ENCODE measurements at regions not wholly inside any gene's neighbourhood (a gene's known extent, or its start where the extent isn't known, plus 50 kb on each side); places are given as distances from the start of the nearest gene placed in this dataset.

- no peak for TF ChIP-seq SIN3A (IDR thresholded peaks at IDR 0.05; ENCODE audit: low read depth, low read length)
- Histone ChIP-seq H3K4me3 (no peak overlapping the region), H3K9ac (ENCODE audit: control insufficient read depth, insufficient read depth, low read length) (no peak overlapping the region), H3K4me2 (ENCODE audit: control insufficient read depth, insufficient read depth) (no peak overlapping the region), H3K36me3 (ENCODE audit: control insufficient read depth in 2 of 2, insufficient read depth in 2 of 2, low read length in 1 of 2) (no peaks in the 10 kb centered on the region), H2AFZ (ENCODE audit: control insufficient read depth, low read depth, low read length) (no peak overlapping the region), H3K9me3 (replicated peaks; ENCODE audit: control insufficient read depth, insufficient read depth, low read length) (no peaks in the 10 kb centered on the region), H3K79me2 (ENCODE audit: control insufficient read depth, insufficient read depth, low read length) (no peaks in the 10 kb centered on the region), H3K27me3 (replicated peaks in 1 of 2; ENCODE audit: control insufficient read depth in 2 of 2, insufficient read depth in 2 of 2, low read length in 1 of 2) (no peaks in the 10 kb centered on the region), H3K4me1 (ENCODE audit: control insufficient read depth, insufficient read depth, low read length) (no peaks in the 10 kb centered on the region), H4K20me1 (ENCODE audit: control insufficient read depth, insufficient read depth) (no peaks in the 10 kb centered on the region), H3K27ac (ENCODE audit: control insufficient read depth, insufficient read depth) (no peak overlapping the region)
- RAD21 ChIA-PET (ENCODE audit: unreplicated experiment), result no interaction called here
- DNase-seq (ENCODE audit: low read depth, low spot score) (no peak), ATAC-seq (no peak), FAIRE-seq (no peak)
- BruUV-seq (replicated peaks), result no TSS peak
- POLR2A ChIA-PET, result no interaction called here
- CTCF ChIA-PET, result no interaction called here
- intact Hi-C loops (cut with micrococcal nuclease; ENCODE audit: unreplicated experiment) (no loop called here), in situ Hi-C loops (cut with MboI) (no loop called here)
- SMC1A ChIA-PET (ENCODE audit: uncharacterized antibody, unreplicated experiment), result interaction anchor here (0.8 to 1.1 kb wide), 2 partner anchors 8 to 9 kb away, joined by 3 read pairs; no protein-coding TSS in a partner anchor
Observed at GRCh38 chr1:82560566-82560965, 759.8 kb downstream of the ADGRL2 start.

GRCh38 chr1:82555501-82555900, 754.8 kb downstream of the ADGRL2 start:
- RAD21 ChIA-PET (ENCODE audit: unreplicated experiment), result no interaction called here
- no peak overlapping the region for H3K27ac ChIP-seq (ENCODE audit: control insufficient read depth, insufficient read depth)
- SMC1A ChIA-PET (ENCODE audit: uncharacterized antibody, unreplicated experiment), result no interaction called here
- no TSS peak for BruUV-seq (replicated peaks)
- in situ Hi-C loops (cut with MboI) (no loop called here), intact Hi-C loops (cut with micrococcal nuclease; ENCODE audit: unreplicated experiment) (no loop called here)
- H3K4me1 ChIP-seq (ENCODE audit: control insufficient read depth, insufficient read depth, low read length), result no peaks in the 10 kb centered on the region
- H3K4me2 ChIP-seq (ENCODE audit: control insufficient read depth, insufficient read depth), result no peak overlapping the region
- ATAC-seq (no peak), FAIRE-seq (no peak), DNase-seq (ENCODE audit: low read depth, low spot score) (no peak)
- CTCF ChIA-PET, result no interaction called here
- H3K9ac ChIP-seq (ENCODE audit: control insufficient read depth, insufficient read depth, low read length), result no peak overlapping the region
- no peaks in the 10 kb centered on the region for H3K36me3 ChIP-seq (ENCODE audit: control insufficient read depth in 2 of 2, insufficient read depth in 2 of 2, low read length in 1 of 2)
- no peaks in the 10 kb centered on the region for H3K27me3 ChIP-seq (replicated peaks in 1 of 2; ENCODE audit: control insufficient read depth in 2 of 2, insufficient read depth in 2 of 2, low read length in 1 of 2)
- no peaks in the 10 kb centered on the region for H4K20me1 ChIP-seq (ENCODE audit: control insufficient read depth, insufficient read depth)
- H2AFZ ChIP-seq (ENCODE audit: control insufficient read depth, low read depth, low read length), result no peak overlapping the region
- TF ChIP-seq BHLHE40 (IDR thresholded peaks at IDR 0.05; ENCODE audit: borderline replicate concordance in 1 of 2, low read depth in 2 of 2, low read length in 1 of 2) (no peak), FOS (IDR thresholded peaks at IDR 0.05; ENCODE audit: borderline replicate concordance, extremely low read depth, insufficient read length) (no peak), USF1 (IDR thresholded peaks at IDR 0.05; ENCODE audit: borderline replicate concordance, extremely low read length, insufficient read depth, low read depth, low read length) (no peak), RFX5 (IDR thresholded peaks at IDR 0.05; ENCODE audit: low read depth, low read length) (no peak), USF2 (IDR thresholded peaks at IDR 0.05; ENCODE audit: borderline replicate concordance, low read depth, low read length) (no peak), NFIC (IDR thresholded peaks at IDR 0.05; ENCODE audit: low read depth, low read length) (no peak), RAD51 (IDR thresholded peaks at IDR 0.05) (no peak), BRCA1 (IDR thresholded peaks at IDR 0.05; ENCODE audit: low read depth, low read length) (no peak), PBX3 (IDR thresholded peaks at IDR 0.05; ENCODE audit: insufficient replicate concordance, low read depth, low read length) (no peak), NFYB (IDR thresholded peaks at IDR 0.05; ENCODE audit: insufficient read depth, low read depth, low read length) (no peak)
- POLR2A ChIA-PET, result no interaction called here
- H3K4me3 ChIP-seq, result no peak overlapping the region
- no peaks in the 10 kb centered on the region for H3K79me2 ChIP-seq (ENCODE audit: control insufficient read depth, insufficient read depth, low read length)
- H3K9me3 ChIP-seq (replicated peaks; ENCODE audit: control insufficient read depth, insufficient read depth, low read length), result no peaks in the 10 kb centered on the region
- 0% methylated on average over 1 of the region's 1 CpG for WGBS (ENCODE audit: insufficient coverage, insufficient replicate concordance, low lambda C conversion rate, missing lambda C conversion rate)
